Body of pancreas (tissue), 4 donors: ENCODE measurements at regions not wholly inside any gene's neighbourhood (a gene's known extent, or its start where the extent isn't known, plus 50 kb on each side); places are given as distances from the start of the nearest gene placed in this dataset.

Experiments
- POLR2A ChIP-seq, 3 donors: fragments of 450-650 bp; IDR thresholded peaks; one replicate each; pipeline ENCODE4 v1.6.1; 2016; ENCODE audit warnings: antibody characterized with exemption in 3 of 3, mild to moderate bottlenecking in 2 of 3
- TF ChIP-seq, protein P1 (sequence below), 7 experiments: fragments of 450-650 bp in 4 of 7; fragments of 200-600 bp in 3 of 7; sonication (generic) in 3 of 7; IDR thresholded peaks; one replicate each; pipeline ENCODE4 v1.5.1; 2016 to 2019; ENCODE audit warnings: antibody characterized with exemption in 7 of 7

DNA sequence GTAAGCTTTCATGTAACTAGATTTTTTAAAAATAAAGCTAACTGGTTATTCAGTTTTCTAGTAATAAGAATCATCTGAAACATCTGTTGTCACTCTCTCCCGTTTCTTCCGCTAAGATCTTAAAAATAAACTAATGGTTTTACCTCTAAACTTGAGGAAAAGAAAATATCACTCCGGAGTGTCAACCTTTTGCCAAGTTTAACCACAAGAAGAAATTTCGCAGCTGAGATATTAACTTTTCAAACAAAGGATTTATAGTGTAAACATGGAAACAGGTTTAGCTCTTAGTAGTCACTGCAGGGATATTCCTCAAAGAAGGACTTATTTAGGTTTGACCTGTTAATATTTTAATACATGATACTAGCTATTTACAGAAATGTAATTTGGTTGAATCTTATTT, 954.9 kb downstream of the ADGRL2 start:
- TF ChIP-seq POLR2A (IDR thresholded peaks at IDR 0.05), result no peak
- TF ChIP-seq, protein P1, sequence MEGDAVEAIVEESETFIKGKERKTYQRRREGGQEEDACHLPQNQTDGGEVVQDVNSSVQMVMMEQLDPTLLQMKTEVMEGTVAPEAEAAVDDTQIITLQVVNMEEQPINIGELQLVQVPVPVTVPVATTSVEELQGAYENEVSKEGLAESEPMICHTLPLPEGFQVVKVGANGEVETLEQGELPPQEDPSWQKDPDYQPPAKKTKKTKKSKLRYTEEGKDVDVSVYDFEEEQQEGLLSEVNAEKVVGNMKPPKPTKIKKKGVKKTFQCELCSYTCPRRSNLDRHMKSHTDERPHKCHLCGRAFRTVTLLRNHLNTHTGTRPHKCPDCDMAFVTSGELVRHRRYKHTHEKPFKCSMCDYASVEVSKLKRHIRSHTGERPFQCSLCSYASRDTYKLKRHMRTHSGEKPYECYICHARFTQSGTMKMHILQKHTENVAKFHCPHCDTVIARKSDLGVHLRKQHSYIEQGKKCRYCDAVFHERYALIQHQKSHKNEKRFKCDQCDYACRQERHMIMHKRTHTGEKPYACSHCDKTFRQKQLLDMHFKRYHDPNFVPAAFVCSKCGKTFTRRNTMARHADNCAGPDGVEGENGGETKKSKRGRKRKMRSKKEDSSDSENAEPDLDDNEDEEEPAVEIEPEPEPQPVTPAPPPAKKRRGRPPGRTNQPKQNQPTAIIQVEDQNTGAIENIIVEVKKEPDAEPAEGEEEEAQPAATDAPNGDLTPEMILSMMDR (IDR thresholded peaks at IDR 0.05), result no peak
